Neural cell (in vitro differentiated cells): ENCODE measurements at regions not wholly inside any gene's neighbourhood (a gene's known extent, or its start where the extent isn't known, plus 50 kb on each side); places are given as distances from the start of the nearest gene placed in this dataset.

Experiments
- H2AFZ ChIP-seq: fragments of 200-600, 300-800 bp; sonication (generic), shearing (Covaris generic); 2 replicates; pipeline ENCODE4 v1.6.0; 2014; ENCODE audit warnings: low read depth, mild to moderate bottlenecking, antibody characterized with exemption, low read length, moderate library complexity
- H3F3A ChIP-seq: fragments of 200-600 bp; shearing (Covaris generic); 2 replicates; pipeline ENCODE4 v1.6.1; 2016; ENCODE audit warnings: mild to moderate bottlenecking, moderate library complexity, mixed read lengths, antibody characterized with exemption, low read length; ENCODE audit not compliant: insufficient read depth, poor library complexity, severe bottlenecking
- H3K27ac ChIP-seq: fragments of 200-600, 300-800 bp; sonication (generic), shearing (Covaris generic); 2 replicates; pipeline ENCODE4 v1.5.1; 2014; ENCODE audit warnings: mild to moderate bottlenecking, low read length, moderate library complexity
- H3K27me3 ChIP-seq: fragments of 300-800, 200-600 bp; sonication (generic), shearing (Covaris generic); 2 replicates; pipeline ENCODE4 v1.6.0; 2014; ENCODE audit warnings: mild to moderate bottlenecking, low read depth, low read length, moderate library complexity; ENCODE audit not compliant: insufficient read depth
- H3K36me3 ChIP-seq: fragments of 300-800, 200-600 bp; sonication (generic), shearing (Covaris generic); 2 replicates; pipeline ENCODE4 v1.5.1; 2014; ENCODE audit warnings: mild to moderate bottlenecking, antibody characterized with exemption, low read length, moderate library complexity; ENCODE audit not compliant: insufficient read depth
- H3K4me2 ChIP-seq: fragments of 300-800, 200-600 bp; sonication (generic), shearing (Covaris generic); 2 replicates; pipeline ENCODE4 v1.6.0; 2014; ENCODE audit warnings: mild to moderate bottlenecking, low read length
- H3K4me3 ChIP-seq: fragments of 300-800, 200-600 bp; sonication (generic), shearing (Covaris generic); 2 replicates; pipeline ENCODE4 v1.5.1; 2014; ENCODE audit warnings: mild to moderate bottlenecking, low read length, moderate library complexity
- H3K79me2 ChIP-seq: fragments of 200-600 bp; shearing (Covaris generic); replicated peaks from 2 replicates; pipeline ENCODE4 v1.6.0; 2014; ENCODE audit warnings: mild to moderate bottlenecking, low read length, moderate library complexity; ENCODE audit not compliant: insufficient read depth
- H3K9ac ChIP-seq: fragments of 300-800, 200-600 bp; sonication (generic), shearing (Covaris generic); 2 replicates; pipeline ENCODE4 v1.6.1; 2016; ENCODE audit warnings: mild to moderate bottlenecking, low read length, mixed read lengths
- H3K9me2 ChIP-seq: fragments of 200-600 bp; shearing (Covaris generic); 2 replicates; pipeline ENCODE4 v1.6.1; 2016; ENCODE audit warnings: mild to moderate bottlenecking, low read length, mixed read lengths; ENCODE audit not compliant: insufficient read depth
- H3K9me3 ChIP-seq: fragments of 200-600, 300-800 bp; sonication (generic), shearing (Covaris generic); 2 replicates; pipeline ENCODE4 v1.6.1; 2016; ENCODE audit warnings: mild to moderate bottlenecking, mixed run types, low read length, moderate library complexity, mixed read lengths
- H4K20me1 ChIP-seq: fragments of 200-600 bp; shearing (Covaris generic); 2 replicates; pipeline ENCODE4 v1.6.1; 2016; ENCODE audit warnings: mild to moderate bottlenecking, mixed run types; ENCODE audit not compliant: insufficient read depth
- EP300 ChIP-seq: fragments of 450-650 bp; conservative IDR thresholded peaks from 2 replicates; pipeline ENCODE4 v1.6.1; 2014; ENCODE audit warnings: antibody characterized with exemption, mild to moderate bottlenecking, moderate library complexity; ENCODE audit not compliant: poor library complexity, severe bottlenecking
- EZH2 ChIP-seq: fragments of 200-600, 300-800 bp; shearing (Covaris generic), sonication (generic); IDR thresholded peaks from 2 replicates; pipeline ENCODE4 v1.6.1; 2014; ENCODE audit warnings: antibody characterized with exemption, low read length, borderline replicate concordance, mild to moderate bottlenecking; ENCODE audit not compliant: insufficient read depth, poor library complexity, severe bottlenecking
- MXI1 ChIP-seq: fragments of 450-650 bp; conservative IDR thresholded peaks from 2 replicates; pipeline ENCODE4 v1.6.1; 2014; ENCODE audit warnings: antibody characterized with exemption, mild to moderate bottlenecking; ENCODE audit not compliant: poor library complexity, severe bottlenecking
- POLR2AphosphoS5 ChIP-seq: IDR thresholded peaks from 2 replicates; pipeline ENCODE4 v1.6.1; 2012
- RAD21 ChIP-seq: fragments of 450-650 bp; conservative IDR thresholded peaks from 2 replicates; pipeline ENCODE4 v1.6.1; 2014; ENCODE audit warnings: antibody characterized with exemption, mild to moderate bottlenecking, moderate library complexity
- SMC3 ChIP-seq: fragments of 450-650 bp; conservative IDR thresholded peaks from 2 replicates; pipeline ENCODE4 v1.6.1; 2014; ENCODE audit warnings: antibody characterized with exemption, mild to moderate bottlenecking, moderate library complexity; ENCODE audit not compliant: poor library complexity
- TAF1 ChIP-seq: IDR thresholded peaks from 2 replicates; pipeline ENCODE4 v1.6.1; 2012; ENCODE audit warnings: low read depth
- TF ChIP-seq, protein P1 (sequence below): IDR thresholded peaks from 2 replicates; pipeline ENCODE4 v1.6.1; 2012; ENCODE audit warnings: borderline replicate concordance
- TF ChIP-seq, protein P2 (sequence below): fragments of 450-650 bp; IDR thresholded peaks from 2 replicates; pipeline ENCODE4 v1.5.1; 2014; ENCODE audit warnings: antibody characterized with exemption, mild to moderate bottlenecking, moderate library complexity; ENCODE audit not compliant: poor library complexity, severe bottlenecking

- no peaks in the 10 kb centered on the region for H3K79me2 ChIP-seq
- no peaks in the 10 kb centered on the region for H3F3A ChIP-seq
- H2AFZ ChIP-seq = no peak overlapping the region
- no peak overlapping the region for H3K27ac ChIP-seq
- TF ChIP-seq, protein P1, sequence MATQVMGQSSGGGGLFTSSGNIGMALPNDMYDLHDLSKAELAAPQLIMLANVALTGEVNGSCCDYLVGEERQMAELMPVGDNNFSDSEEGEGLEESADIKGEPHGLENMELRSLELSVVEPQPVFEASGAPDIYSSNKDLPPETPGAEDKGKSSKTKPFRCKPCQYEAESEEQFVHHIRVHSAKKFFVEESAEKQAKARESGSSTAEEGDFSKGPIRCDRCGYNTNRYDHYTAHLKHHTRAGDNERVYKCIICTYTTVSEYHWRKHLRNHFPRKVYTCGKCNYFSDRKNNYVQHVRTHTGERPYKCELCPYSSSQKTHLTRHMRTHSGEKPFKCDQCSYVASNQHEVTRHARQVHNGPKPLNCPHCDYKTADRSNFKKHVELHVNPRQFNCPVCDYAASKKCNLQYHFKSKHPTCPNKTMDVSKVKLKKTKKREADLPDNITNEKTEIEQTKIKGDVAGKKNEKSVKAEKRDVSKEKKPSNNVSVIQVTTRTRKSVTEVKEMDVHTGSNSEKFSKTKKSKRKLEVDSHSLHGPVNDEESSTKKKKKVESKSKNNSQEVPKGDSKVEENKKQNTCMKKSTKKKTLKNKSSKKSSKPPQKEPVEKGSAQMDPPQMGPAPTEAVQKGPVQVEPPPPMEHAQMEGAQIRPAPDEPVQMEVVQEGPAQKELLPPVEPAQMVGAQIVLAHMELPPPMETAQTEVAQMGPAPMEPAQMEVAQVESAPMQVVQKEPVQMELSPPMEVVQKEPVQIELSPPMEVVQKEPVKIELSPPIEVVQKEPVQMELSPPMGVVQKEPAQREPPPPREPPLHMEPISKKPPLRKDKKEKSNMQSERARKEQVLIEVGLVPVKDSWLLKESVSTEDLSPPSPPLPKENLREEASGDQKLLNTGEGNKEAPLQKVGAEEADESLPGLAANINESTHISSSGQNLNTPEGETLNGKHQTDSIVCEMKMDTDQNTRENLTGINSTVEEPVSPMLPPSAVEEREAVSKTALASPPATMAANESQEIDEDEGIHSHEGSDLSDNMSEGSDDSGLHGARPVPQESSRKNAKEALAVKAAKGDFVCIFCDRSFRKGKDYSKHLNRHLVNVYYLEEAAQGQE = no peak
- no peak for TF ChIP-seq POLR2AphosphoS5
- TF ChIP-seq TAF1 = no peak
- TF ChIP-seq EP300 = no peak
- TF ChIP-seq RAD21 = no peak
- no peak for TF ChIP-seq SMC3
- TF ChIP-seq EZH2 = no peak
- TF ChIP-seq, protein P2, sequence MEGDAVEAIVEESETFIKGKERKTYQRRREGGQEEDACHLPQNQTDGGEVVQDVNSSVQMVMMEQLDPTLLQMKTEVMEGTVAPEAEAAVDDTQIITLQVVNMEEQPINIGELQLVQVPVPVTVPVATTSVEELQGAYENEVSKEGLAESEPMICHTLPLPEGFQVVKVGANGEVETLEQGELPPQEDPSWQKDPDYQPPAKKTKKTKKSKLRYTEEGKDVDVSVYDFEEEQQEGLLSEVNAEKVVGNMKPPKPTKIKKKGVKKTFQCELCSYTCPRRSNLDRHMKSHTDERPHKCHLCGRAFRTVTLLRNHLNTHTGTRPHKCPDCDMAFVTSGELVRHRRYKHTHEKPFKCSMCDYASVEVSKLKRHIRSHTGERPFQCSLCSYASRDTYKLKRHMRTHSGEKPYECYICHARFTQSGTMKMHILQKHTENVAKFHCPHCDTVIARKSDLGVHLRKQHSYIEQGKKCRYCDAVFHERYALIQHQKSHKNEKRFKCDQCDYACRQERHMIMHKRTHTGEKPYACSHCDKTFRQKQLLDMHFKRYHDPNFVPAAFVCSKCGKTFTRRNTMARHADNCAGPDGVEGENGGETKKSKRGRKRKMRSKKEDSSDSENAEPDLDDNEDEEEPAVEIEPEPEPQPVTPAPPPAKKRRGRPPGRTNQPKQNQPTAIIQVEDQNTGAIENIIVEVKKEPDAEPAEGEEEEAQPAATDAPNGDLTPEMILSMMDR = no peak
- TF ChIP-seq MXI1 = no peak
- H3K4me2 ChIP-seq = no peak overlapping the region
- no peaks in the 10 kb centered on the region for H3K27me3 ChIP-seq
- no peak overlapping the region for H3K4me3 ChIP-seq
- H4K20me1 ChIP-seq = no peaks in the 10 kb centered on the region
- H3K9ac ChIP-seq = no peak overlapping the region
- H3K9me3 ChIP-seq = no peaks in the 10 kb centered on the region
- no peaks in the 10 kb centered on the region for H3K9me2 ChIP-seq
- H3K36me3 ChIP-seq = no peaks in the 10 kb centered on the region
Measured at GRCh38 chr10:36574207-36574606, 551.2 kb upstream of the ANKRD30A start.

DNA sequence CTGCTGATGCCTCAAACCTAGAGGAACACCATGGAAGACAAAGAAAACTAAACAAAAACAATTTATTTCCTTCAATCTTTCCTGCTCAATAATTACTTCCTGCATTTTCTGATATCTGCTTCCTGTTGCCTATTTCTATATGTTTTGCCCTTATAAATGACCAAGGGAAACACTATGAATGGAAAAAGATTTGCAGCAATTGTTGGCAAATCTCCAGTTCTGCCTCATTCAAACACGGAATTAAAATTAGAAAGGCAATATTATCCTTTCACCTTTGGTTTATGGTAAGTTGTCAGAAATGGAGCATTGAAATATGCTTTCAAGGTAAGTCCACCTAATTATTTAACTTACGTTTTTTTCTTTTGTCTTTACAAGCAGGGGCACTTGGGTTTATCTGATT, 552.2 kb upstream of the ANKRD30A start:
- no peaks in the 10 kb centered on the region for H3K27me3 ChIP-seq
- no peaks in the 10 kb centered on the region for H3K79me2 ChIP-seq
- no peak overlapping the region for H3K4me2 ChIP-seq
- H3K27ac ChIP-seq = no peak overlapping the region
- H4K20me1 ChIP-seq = no peaks in the 10 kb centered on the region
- no peaks in the 10 kb centered on the region for H3K36me3 ChIP-seq
- no peaks in the 10 kb centered on the region for H3K9me2 ChIP-seq
- H3K9me3 ChIP-seq = no peaks in the 10 kb centered on the region
- no peaks in the 10 kb centered on the region for H3F3A ChIP-seq
- no peak overlapping the region for H2AFZ ChIP-seq
- no peak overlapping the region for H3K9ac ChIP-seq
- no peak for TF ChIP-seq SMC3
- TF ChIP-seq MXI1 = no peak
- no peak for TF ChIP-seq RAD21
- no peak for TF ChIP-seq EZH2
- no peak for TF ChIP-seq EP300
- no peak for TF ChIP-seq POLR2AphosphoS5
- TF ChIP-seq, protein P2 = no peak
- TF ChIP-seq TAF1 = no peak
- no peak overlapping the region for H3K4me3 ChIP-seq
